Caki2 (cell line): ENCODE measurements at regions not wholly inside any gene's neighbourhood (a gene's known extent, or its start where the extent isn't known, plus 50 kb on each side); places are given as distances from the start of the nearest gene placed in this dataset.
A peak's percentile ranks its signal among the peaks of the same experiment; 100 is the strongest.

Experiments used
- DNase-seq: peaks from one replicate; pipeline ENCODE4 v3.0.0-alpha.2; 2015; ENCODE audit warnings: low read depth
- in situ Hi-C: cut with HindIII; loops from 2 replicates; pipeline ENCODE4 v1.10.0; 2016; ENCODE audit warnings: low sequenced_read_pairs, low pct_unique_long_range_greater_than_20kb, mixed read lengths

DNA sequence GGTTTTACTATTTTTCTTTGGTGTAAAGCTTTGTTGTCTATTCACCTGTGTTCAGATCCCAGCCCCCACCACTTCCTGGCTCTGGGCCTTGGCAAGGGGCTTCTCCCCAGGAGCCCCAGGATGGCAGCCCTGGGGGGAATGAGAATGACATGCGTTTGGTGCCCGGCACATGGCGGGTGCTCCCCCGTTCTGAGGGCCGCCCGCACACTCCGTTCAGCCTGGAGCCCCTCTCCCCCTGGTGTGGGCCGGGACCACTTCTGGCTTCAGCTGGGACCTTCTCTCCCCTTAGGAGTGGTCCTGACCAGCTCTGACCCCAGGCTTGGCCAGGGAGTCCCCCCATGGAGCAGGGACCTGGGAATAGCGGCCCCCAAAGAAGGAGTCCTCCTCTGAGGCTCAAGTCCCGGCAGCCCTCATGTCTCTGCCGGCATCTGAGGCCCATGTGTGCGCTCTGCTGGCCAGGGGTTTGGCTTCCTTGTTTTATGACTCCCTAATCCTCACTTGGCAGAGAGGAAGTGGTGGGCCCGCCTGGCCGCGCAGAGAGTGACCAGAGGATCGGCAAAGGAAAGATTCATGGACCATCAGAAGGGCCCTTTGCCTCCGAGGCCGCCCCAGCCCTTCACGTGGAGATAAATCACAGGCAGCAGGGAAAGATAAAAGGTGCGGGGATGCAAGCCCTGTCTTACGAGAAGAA lies 57.0 kb upstream of the LMX1B start:
- DNase-seq: no peak
- in situ Hi-C loops: no loop called here

DNA sequence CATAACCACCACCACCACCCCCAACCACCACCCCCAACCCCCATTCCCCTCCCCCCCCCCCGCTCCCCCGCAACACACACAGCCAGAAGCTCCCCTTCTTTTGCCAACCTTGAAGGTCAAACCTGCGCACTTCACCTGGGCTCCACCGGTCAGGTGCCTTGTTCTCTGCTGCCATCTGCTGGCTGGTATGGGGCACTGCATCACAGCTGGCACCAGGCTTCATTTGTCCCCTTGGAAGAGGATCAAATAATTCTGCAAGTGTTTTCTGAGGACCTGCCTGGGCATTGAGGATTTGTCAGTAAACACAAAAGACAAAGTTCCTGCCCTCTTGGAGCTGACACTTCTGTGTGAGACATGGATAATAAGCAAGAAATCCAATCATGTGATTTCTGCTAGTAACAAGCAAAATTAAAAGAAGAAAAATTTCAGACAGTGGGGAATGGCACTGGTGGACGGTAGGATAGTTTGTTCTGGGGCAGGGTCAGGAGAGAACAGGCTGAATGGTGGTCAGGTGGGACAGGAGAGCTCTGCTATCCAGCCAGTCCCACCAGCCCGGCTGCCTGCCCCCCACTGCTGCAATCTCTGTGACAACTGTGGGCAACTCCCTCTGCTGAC lies 55.6 kb upstream of the LMX1B start:
- DNase-seq: peak; percentile 44
- in situ Hi-C loops: no loop called here

DNA sequence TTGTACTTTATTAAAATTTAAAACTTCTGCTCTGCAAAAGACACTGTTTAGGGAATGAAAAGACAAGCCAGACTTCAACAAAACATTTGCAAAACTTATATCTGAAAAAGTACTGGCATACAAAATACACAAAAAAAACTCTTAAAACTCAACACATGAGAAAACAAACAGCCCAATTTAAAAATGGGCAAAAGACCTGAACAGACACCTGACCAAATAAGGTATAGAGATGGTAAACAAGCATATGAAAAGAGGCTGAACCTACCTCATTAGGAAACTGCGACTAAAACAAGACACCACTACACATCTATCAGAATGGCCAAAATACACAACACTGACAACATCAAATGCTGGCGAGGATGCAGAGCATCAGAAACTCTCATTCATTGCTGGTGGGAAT lies 54.4 kb upstream of the LMX1B start:
- in situ Hi-C loops: no loop called here
- no peak for DNase-seq

DNA sequence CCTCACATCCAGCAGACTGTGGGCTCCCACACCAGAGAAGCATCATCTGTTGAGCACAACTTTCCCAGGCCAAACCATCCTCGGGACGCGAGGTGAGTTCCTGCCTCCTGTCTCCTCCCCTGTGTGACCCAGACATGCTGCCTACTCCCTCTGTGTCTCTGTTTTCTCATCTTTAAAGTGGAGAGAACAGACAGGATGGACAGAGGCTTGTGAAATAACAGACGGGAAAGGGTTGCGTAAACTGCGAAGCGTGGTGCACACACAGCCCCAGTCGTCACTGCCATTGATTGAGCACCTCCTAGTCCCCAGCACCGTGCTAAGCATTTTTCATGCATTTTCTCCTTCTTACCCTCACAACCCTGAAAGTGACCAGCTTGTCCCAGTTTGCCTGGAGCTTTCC lies 52.1 kb upstream of the LMX1B start:
- no peak for DNase-seq
- in situ Hi-C loops: no loop called here

DNA sequence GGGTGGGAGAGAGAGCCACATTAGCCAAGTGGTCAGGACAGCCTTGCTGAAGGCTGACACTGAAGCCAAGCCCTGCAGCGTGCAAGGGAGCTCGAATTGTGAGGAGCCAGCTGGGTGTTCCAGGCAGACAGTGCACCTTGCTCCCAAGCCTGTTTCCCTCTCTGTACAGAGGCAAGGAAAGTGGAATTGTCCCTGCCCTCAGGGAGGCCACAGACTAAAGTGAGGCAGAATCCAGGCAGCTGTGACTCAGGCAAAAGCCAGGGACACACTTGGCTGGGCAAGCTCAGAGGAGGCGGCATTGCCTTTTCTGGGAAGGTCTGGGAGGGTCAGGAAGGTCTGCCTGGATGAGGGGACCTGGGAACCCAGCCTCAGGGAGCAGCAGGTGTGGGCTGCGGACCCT lies 50.2 kb upstream of the LMX1B start:
- in situ Hi-C loops: no loop called here

More for the DNA sequence above, 50.2 kb upstream of the LMX1B start:
- DNase-seq: no peak
